Panc1 (cell line): ENCODE measurements at regions not wholly inside any gene's neighbourhood (a gene's known extent, or its start where the extent isn't known, plus 50 kb on each side); places are given as distances from the start of the nearest gene placed in this dataset.

ENCODE experiments used
- ATAC-seq: fragments of 200-7000 bp; cut with Tn5 transposase; 2 replicates; pipeline ENCODE4 v1.9.1; 2020; ENCODE audit warnings: mild to moderate bottlenecking, moderate library complexity
- BruUV-seq: library from RNA; stranded (reverse); fragments of 400-500 nt; replicated peaks from 2 replicates; lab custom pipeline; 2021; lab: Mats Ljungman, UMichigan
- CTCF ChIA-PET: fragments of 300-600 bp; sonication (Branson Sonifier 250); formaldehyde crosslinking; loops from one replicate; lab custom pipeline; 2022; ENCODE audit warnings: antibody characterized with exemption; lab: Charles Lee
- POLR2A ChIA-PET: fragments of 300-600 bp; sonication (Branson Sonifier 250); formaldehyde crosslinking; loops from one replicate; lab custom pipeline; 2022; ENCODE audit warnings: antibody characterized with exemption; lab: Charles Lee
- DNase-seq: peaks from one replicate; pipeline ENCODE4 v3.0.0-alpha.2; 2010; ENCODE audit warnings: low read depth, low spot score
- H3K27ac ChIP-seq: 2 replicates; pipeline ENCODE4 v1.5.1; 2011; ENCODE audit warnings: mild to moderate bottlenecking, low read length, inconsistent platforms
- H3K27me3 ChIP-seq: fragments of 200-500 bp; sonication (Bioruptor generic); 2 replicates; pipeline ENCODE4 v1.6.0; 2014; ENCODE audit warnings: low read length, inconsistent platforms; ENCODE audit not compliant: control insufficient read depth, insufficient read depth
- H3K36me3 ChIP-seq: fragments of 200-500 bp; sonication (Bioruptor generic); 2 replicates; pipeline ENCODE4 v1.5.1; 2014; ENCODE audit warnings: inconsistent platforms, mild to moderate bottlenecking, low read length, moderate library complexity; ENCODE audit not compliant: control insufficient read depth, insufficient read depth
- H3K4me1 ChIP-seq: 2 replicates; pipeline ENCODE4 v1.5.1; 2011; ENCODE audit warnings: inconsistent platforms, mild to moderate bottlenecking, low read length, moderate library complexity; ENCODE audit not compliant: control insufficient read depth, insufficient read depth
- H3K4me3 ChIP-seq, 2 experiments: 2 replicates each; pipeline ENCODE4 v1.5.1; 2011 to 2012; ENCODE audit warnings: low read depth in 2 of 2, low read length in 2 of 2, mild to moderate bottlenecking in 2 of 2, inconsistent platforms in 1 of 2, moderate library complexity in 1 of 2
- H3K9me3 ChIP-seq: fragments of 200-500 bp; sonication (Bioruptor generic); 2 replicates; pipeline ENCODE4 v1.5.1; 2014; ENCODE audit warnings: low read depth, mild to moderate bottlenecking, inconsistent platforms, low read length, moderate library complexity; ENCODE audit not compliant: control insufficient read depth, insufficient read depth
- POLR2AphosphoS5 ChIP-seq: IDR thresholded peaks from 2 replicates; pipeline ENCODE4 v1.6.1; 2012; ENCODE audit warnings: mild to moderate bottlenecking, low read depth, low read length, moderate library complexity
- SIN3A ChIP-seq: IDR thresholded peaks from 2 replicates; pipeline ENCODE4 v1.6.1; 2012; ENCODE audit warnings: low read depth, mild to moderate bottlenecking, low read length, moderate library complexity, borderline replicate concordance; ENCODE audit not compliant: insufficient read depth
- TCF7L2 ChIP-seq: IDR thresholded peaks from 2 replicates; pipeline ENCODE4 v1.6.1; 2011; ENCODE audit warnings: mild to moderate bottlenecking, low read depth, low read length, inconsistent platforms
- in situ Hi-C: cut with HindIII; loops from 2 replicates; pipeline ENCODE4 v1.10.0; 2016; ENCODE audit warnings: low sequenced_read_pairs, low pct_unique_long_range_greater_than_20kb
- intact Hi-C: fragments of 100-400 bp; cut with micrococcal nuclease; formaldehyde crosslinking; loops from one replicate; pipeline ENCODE4 v1.10.0; 2022; ENCODE audit not compliant: unreplicated experiment
- TF ChIP-seq, protein P1 (sequence below): fragments of 450-650 bp; IDR thresholded peaks from 2 replicates; pipeline ENCODE4 v1.5.1; 2017; ENCODE audit warnings: mild to moderate bottlenecking
- TF ChIP-seq, protein P2 (sequence below), 2 experiments: IDR thresholded peaks; 2 replicates each; pipeline ENCODE4 v1.6.1; 2011 to 2012; ENCODE audit warnings: low read depth in 2 of 2, control low read depth in 1 of 2, low read length in 1 of 2, mild to moderate bottlenecking in 1 of 2, moderate library complexity in 1 of 2; ENCODE audit not compliant: insufficient read depth in 1 of 2

DNA sequence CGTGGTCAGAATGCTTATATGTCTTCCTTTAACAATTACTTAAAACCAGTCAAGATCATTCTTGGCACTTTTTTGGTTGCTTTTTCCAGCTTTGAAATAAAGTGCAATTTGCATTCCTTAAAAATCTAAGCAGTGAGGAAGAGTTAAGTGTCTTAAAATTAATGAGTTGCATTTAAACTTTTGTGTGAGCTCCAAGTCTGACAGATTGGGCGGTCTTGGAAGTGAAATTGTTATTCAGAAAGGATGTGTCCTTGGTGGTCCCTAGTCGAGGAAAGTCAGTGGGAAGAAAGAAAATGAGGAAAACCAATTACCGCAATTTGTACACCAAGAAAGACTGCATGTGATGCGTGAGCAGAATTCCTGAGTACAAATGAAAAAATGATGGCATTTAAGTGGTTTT is 132.5 kb downstream of the HHIPL2 start:
- Histone ChIP-seq H3K4me1 (no peaks in the 10 kb centered on the region), H3K27me3 (peaks cover 4% of the 10 kb centered on the region; the same call in 1 of the 2 replicates), H3K27ac (no peak overlapping the region), H3K9me3 (no peaks in the 10 kb centered on the region), H3K36me3 (no peaks in the 10 kb centered on the region), H3K4me3 (no peak overlapping the region)
- BruUV-seq: no TSS peak
- in situ Hi-C loops: no loop called here
- ChIA-PET CTCF (no interaction called here), POLR2A (no interaction called here)
- TF ChIP-seq, protein P1, sequence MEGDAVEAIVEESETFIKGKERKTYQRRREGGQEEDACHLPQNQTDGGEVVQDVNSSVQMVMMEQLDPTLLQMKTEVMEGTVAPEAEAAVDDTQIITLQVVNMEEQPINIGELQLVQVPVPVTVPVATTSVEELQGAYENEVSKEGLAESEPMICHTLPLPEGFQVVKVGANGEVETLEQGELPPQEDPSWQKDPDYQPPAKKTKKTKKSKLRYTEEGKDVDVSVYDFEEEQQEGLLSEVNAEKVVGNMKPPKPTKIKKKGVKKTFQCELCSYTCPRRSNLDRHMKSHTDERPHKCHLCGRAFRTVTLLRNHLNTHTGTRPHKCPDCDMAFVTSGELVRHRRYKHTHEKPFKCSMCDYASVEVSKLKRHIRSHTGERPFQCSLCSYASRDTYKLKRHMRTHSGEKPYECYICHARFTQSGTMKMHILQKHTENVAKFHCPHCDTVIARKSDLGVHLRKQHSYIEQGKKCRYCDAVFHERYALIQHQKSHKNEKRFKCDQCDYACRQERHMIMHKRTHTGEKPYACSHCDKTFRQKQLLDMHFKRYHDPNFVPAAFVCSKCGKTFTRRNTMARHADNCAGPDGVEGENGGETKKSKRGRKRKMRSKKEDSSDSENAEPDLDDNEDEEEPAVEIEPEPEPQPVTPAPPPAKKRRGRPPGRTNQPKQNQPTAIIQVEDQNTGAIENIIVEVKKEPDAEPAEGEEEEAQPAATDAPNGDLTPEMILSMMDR: no peak
- TF ChIP-seq, protein P2, sequence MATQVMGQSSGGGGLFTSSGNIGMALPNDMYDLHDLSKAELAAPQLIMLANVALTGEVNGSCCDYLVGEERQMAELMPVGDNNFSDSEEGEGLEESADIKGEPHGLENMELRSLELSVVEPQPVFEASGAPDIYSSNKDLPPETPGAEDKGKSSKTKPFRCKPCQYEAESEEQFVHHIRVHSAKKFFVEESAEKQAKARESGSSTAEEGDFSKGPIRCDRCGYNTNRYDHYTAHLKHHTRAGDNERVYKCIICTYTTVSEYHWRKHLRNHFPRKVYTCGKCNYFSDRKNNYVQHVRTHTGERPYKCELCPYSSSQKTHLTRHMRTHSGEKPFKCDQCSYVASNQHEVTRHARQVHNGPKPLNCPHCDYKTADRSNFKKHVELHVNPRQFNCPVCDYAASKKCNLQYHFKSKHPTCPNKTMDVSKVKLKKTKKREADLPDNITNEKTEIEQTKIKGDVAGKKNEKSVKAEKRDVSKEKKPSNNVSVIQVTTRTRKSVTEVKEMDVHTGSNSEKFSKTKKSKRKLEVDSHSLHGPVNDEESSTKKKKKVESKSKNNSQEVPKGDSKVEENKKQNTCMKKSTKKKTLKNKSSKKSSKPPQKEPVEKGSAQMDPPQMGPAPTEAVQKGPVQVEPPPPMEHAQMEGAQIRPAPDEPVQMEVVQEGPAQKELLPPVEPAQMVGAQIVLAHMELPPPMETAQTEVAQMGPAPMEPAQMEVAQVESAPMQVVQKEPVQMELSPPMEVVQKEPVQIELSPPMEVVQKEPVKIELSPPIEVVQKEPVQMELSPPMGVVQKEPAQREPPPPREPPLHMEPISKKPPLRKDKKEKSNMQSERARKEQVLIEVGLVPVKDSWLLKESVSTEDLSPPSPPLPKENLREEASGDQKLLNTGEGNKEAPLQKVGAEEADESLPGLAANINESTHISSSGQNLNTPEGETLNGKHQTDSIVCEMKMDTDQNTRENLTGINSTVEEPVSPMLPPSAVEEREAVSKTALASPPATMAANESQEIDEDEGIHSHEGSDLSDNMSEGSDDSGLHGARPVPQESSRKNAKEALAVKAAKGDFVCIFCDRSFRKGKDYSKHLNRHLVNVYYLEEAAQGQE (IDR thresholded peaks at IDR 0.05; ENCODE audit: insufficient read depth in 1 of 2, low read depth in 2 of 2, low read length in 1 of 2): no peak
- no peak for TF ChIP-seq SIN3A
- no peak for TF ChIP-seq POLR2AphosphoS5
- no peak for TF ChIP-seq TCF7L2
- ATAC-seq: no peak
- no peak for DNase-seq
- intact Hi-C loops: no loop called here

DNA sequence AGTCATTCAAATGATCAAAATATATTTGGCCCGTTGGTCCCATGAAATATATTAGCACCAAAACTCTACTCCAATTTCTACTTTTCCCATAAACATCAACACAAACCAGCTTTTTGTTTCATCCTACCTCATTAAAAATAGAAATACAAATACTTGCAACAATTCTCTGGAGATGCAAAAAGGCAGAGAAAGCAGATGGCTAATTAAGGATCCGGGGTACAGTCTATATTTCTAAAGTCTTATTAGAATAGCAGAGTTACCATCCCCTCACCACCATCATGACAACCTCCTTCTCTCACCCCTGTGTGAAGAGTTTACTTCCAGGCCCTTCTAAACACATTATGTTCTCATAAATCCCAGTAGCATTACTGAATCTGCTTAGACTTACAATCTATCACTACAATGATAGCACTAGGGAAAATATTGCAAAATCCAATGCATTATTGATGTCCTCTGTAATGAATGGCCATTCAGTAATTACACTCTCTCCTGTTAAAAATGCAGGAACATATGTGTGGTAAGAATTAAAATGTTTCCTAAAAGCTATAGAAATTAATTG is 133.8 kb downstream of the HHIPL2 start:
- Histone ChIP-seq H3K27me3 (peaks cover 4% of the 10 kb centered on the region; the same call in 1 of the 2 replicates), H3K9me3 (no peaks in the 10 kb centered on the region), H3K36me3 (no peaks in the 10 kb centered on the region), H3K4me3 (no peak overlapping the region), H3K27ac (no peak overlapping the region), H3K4me1 (no peaks in the 10 kb centered on the region)
- intact Hi-C loops: no loop called here
- no peak for DNase-seq
- no TSS peak for BruUV-seq
- ChIA-PET POLR2A (no interaction called here), CTCF (no interaction called here)
- TF ChIP-seq SIN3A (no peak), POLR2AphosphoS5 (no peak), TCF7L2 (no peak)
- TF ChIP-seq, protein P2 (IDR thresholded peaks at IDR 0.05; ENCODE audit: insufficient read depth in 1 of 2, low read depth in 2 of 2, low read length in 1 of 2): no peak
- TF ChIP-seq, protein P1: no peak
- in situ Hi-C loops: no loop called here
- ATAC-seq: no peak
